Mesenteric fat pad (tissue), 1 donor: ENCODE measurements at regions not wholly inside any gene's neighbourhood (a gene's known extent, or its start where the extent isn't known, plus 50 kb on each side); places are given as distances from the start of the nearest gene placed in this dataset.
"Not testable (repeated sequence)": the region's sequence is repeated elsewhere in the genome, so short reads cannot be mapped to it uniquely, and the experiment has no call there.

Experiments
- DNase-seq: peaks from one replicate; pipeline ENCODE4 v3.0.0-alpha.2; 2020; ENCODE audit warnings: low spot score
- donor health status: DM: yes; HTN: yes; CAD: no.

DNA sequence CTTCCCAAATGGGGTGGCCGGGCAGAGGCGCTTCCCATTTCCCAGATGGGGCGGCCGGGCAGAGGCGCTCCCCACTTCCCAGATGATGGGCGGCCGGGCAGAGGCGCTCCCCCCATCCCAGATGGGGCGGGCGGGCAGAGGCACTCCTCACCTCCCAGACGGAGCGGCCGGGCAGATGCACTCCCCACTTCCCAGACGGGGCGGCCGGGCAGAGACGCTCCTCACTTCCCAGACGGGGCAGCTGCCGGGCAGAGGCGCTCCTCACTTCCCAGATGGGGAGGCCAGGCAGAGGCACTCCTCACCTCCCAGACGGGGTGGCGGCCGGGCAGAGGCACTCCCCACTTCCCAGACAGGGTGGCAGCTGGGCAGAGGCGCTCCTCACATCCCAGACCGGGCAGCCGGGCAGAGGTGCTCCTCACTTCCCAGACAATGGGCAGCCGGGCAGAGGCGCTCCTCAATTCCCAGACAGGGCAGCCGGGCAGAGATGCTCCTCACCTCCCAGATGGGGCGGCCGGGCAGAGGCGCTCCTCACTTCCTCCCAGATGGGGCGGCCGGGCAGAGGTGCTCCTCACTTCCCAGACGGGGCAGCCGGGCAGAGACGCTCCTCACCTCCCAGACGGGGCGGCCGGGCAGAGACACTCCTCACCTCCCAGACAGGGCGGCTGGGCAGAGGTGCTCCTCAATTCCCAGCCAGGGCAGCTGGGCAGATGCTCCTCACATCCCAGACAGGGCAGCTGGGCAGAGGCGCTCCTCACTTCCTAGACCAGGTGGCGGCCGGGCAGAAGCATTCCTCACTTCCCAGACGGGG lies 345.0 kb downstream of the TUBA3C start:
- DNase-seq: not testable (repeated sequence)

DNA sequence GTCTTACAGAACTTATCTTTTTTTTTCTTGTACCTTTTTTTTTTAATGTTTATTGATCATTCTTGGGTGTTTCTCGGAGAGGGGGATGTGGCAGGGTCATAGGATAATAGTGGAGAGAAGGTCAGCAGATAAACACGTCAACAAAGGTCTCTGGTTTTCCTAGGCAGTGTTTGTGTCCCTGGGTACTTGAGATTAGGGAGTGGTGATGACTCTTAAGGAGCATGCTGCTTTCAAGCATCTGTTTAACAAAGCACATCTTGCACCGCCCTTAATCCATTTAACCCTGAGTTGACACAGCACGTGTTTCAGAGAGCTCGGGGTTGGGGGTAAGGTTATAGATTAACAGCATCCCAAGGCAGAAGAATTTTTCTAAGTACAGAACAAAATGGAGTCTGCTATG lies 345.9 kb downstream of the TUBA3C start:
- not testable (repeated sequence) for DNase-seq

DNA sequence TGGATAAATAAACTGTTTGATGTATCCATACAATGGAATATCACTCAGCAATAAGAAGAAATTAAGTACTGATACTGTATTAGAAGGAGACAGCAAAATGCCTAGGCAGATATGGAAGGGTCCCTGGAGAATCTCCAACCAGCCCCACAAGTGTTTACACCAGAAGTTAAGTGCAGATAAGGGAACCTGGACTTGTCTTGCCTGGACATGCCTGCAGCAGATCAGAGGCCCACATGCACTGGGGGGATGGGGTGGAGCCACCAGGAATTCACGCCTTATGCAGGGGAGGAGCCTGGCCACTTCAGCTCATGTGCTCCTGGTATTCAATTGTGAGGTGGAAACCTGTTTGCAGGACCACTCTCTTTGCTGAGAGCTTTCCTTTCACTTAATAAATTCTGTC lies 356.9 kb downstream of the TUBA3C start:
- not testable (repeated sequence) for DNase-seq

DNA sequence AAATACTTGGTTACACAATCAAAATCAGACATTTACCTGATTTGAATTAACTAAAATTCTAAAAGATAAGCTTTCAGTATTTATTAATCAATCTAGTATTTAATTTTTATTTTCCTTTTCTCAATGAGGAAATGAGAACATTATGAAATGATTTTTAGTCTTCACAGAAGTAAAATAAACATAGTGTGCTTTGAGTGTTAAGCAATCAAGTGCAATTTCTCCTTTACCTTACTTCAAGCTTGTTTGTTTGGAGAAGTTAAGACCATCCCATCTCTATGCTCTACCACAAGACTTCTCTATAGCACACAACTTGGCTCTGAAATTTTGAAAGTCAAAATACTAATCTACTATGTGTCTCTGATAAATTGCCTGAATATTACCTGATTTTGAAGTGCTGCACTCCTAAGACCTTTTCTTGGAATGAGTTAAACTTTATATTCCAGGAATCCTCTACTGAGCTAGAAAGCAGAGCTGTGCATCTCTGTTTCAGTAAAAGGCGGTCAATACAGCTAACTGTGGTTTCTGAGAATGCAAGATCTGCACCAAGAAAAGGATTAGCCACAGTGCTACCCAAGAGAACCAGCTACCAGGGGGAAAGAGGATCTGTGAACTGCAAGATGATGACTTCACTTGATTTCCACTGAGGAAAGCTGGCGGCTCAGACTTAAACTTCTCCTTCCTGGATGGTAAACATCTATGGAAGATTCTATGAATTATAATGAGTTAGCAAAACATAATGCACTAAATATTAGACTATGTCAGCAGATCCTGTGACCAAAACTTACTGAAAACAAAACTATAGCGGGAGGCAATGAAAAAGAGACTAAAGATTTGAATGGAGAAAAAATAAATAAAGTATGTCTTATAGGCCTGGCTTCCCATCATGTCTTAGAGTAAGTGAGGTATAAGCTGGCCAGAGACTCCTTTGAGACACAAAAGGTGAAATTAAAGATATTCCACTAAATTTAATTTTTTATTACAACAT lies 358.7 kb downstream of the TUBA3C start:
- DNase-seq: not testable (repeated sequence)

DNA sequence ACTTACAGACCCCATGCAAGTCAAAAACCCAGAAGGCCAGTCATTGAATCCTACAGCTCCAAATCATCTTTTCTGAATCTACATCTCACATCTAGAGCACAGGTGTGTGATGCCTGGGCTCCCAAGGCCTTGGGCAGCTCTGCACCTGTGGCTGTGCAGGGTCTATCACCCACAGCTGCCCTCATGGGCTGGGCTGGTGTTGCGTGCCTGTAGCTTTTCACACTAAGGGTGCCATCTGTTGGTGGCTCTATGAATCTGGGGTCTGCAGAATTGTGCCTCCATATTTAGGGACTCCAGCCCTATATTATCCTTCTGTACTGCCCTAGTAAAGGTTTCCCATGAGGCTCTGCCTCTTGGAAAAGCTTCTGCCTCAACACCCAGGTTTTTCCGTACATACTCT lies 407.6 kb downstream of the TUBA3C start:
- DNase-seq: not testable (repeated sequence)

DNA sequence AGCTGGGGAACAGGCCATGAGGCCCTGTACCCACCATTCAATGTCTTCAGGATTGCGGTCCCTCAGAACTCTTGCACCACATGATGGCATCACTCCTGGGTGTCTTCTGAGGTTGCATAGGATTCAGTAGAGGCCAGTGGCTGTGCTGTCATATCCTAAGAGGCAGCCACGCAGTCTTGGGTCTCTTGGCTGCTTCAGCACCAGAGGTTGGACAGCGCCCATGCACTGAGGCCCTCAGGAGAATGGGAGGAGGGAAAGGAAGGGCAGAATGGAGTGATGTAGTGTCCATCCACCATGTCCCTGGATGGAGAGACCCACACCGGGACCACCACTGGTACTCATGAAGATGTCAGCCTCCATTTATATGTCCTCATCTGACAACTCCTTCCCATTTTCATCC lies 439.9 kb downstream of the TUBA3C start:
- DNase-seq: not testable (repeated sequence)

DNA sequence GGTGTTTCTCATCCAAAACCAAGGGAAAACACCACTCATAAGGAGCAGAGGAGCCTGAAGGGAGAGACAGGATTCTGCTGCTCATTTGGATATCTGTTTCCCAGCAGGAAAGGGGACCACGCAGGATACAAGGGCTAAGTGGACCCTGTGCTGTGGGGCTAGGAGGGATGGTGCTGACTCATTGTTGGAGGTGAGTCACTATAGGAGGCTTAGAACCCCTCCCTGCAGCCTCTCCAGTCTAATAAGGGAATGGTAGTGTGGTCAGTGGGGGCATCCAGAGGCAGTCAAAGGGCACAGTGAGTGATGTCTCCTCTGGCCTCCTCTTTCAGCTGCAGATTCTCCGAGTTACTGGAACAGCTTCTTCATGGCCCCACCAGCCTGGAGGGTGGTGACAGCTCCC lies 442.3 kb downstream of the TUBA3C start:
- no peak for DNase-seq

DNA sequence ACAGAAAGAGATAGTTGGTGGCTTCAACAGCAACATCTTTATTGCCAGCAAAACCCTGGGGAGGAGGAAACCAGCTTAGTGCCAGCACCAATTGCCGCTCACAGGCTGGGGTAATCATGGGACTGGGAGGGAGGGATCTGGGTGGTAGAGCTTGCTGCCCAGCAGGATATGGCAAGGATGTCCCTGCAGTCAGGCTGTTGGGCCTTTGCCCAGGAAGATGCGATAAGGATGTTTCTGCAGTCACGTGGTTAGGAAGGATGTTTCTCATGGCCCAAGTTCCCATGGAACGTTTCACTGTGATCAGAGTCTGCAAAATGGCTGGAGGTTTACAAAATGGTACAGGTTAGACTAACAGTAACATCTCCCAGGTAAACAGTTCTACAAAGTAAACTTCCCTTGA lies 443.5 kb downstream of the TUBA3C start:
- not testable (repeated sequence) for DNase-seq

DNA sequence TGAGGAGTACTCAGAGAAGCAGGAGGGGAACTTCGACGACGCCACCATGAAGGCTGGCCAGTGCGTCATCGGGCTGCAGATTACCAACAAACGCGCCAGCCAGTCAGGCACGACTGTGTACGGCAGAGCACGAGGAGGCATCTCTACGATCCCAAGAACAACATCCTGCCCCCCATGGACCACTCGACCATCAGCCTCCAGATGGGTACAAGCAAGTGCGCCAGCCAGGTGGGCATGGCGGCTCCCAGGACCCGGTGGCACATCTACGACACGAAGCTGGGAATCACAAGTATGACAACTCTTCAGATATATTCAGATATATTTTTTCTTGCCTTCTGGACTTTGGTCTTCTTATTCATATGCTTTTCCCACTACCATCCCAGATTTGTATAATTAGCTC lies 454.5 kb downstream of the TUBA3C start:
- not testable (repeated sequence) for DNase-seq

DNA sequence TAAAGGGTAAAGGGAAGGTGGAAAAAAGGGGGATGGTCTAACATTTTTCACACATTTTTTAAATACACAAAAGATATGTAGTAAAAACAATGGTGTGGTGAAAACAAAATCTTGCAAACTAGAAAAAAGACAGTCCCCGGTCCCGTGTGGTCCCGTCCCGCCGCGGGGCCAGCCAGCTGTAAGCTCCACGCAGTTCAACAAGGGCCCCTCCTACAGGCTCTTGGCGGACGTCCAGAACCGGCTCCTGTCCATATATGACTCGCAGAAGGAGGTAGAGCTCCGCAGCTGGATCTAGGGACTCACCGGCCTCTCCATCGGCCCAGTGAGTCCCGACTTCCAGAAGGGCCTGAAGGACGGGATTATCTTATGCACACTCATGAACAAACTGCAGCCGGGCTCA lies 455.1 kb downstream of the TUBA3C start:
- not testable (repeated sequence) for DNase-seq

DNA sequence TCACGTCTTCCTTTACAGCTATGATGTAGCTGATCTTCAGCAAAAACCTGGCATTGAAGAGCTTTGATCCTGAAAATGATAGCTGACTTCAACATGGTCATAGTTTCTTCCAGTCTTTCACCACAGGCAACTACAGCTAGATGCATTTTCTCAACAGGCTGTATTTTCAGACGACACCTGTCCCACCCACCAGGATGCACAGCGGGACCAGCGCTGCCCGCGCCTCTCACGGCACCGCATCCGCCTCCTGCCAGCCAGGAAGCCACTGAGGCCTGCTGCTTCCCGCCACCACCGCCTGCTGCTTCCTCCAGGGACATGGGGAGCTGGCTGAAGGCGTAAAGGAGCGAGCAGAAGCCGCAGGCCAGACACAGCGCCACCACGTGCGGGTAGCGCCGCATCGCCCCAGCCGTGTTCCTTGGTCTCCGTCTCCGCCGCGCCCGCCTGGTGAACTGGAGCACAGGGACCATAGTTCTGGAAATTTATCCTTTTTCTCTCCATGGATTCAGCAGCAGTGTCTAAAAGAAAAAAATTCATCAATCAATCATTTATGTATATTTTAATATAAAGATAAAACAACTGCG lies 456.3 kb downstream of the TUBA3C start:
- DNase-seq: not testable (repeated sequence)

DNA sequence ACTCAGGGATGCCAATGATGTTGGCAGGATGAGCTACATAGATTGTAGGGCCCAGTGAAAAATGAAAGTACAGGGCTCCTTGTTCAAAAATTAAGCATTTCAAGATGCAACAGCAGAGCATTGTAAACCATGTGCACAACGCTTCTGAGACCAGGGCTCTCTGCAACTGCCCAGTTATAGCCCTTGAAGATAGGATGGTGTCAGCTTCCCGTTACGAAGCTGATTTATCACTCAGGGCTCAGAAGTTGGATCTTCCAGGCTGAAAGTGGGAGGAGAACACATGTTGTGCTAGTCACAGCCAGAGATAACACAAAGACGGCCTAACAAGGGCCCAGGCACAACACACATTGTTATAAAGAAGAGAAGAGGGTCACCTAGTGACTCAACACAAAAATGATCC lies 466.7 kb downstream of the TUBA3C start:
- DNase-seq: no peak

DNA sequence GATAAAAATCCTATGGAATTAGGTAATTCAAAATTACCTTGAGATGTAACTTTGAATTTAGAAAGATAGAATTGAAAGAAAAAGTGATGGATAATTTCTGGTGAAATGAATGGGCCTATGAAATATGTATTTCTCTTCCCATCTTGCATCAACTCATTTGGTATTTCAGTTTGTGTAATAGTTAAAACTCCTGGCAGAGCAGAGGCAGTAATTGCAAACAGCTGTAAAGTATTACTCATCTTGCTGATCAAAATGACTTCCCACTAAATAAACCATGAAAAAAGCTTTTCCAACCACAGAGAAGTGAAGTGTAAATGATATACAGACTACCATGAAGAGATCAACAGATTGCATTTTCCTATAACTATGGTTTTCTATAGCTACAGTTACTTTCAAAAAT lies 471.0 kb downstream of the TUBA3C start:
- DNase-seq: not testable (repeated sequence)

DNA sequence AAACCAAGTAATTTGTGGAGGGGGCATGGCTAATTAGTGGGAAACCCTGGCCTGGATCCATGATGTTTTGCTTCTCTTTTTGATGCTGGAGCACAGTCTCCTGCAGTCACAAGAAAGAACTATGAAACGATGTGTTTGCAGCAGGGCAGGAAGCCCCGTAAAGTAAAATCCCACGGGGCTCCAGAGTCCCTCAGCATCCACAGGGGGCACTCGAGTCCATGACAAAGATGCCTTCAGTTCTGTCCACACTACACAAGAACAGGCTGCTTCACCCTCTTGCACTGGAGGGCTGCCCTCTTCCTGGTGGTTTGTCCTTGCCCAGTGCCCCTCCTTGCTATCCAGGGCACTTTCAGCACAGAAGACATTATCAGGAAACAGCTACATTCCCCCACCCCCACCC lies 475.1 kb downstream of the TUBA3C start:
- not testable (repeated sequence) for DNase-seq

DNA sequence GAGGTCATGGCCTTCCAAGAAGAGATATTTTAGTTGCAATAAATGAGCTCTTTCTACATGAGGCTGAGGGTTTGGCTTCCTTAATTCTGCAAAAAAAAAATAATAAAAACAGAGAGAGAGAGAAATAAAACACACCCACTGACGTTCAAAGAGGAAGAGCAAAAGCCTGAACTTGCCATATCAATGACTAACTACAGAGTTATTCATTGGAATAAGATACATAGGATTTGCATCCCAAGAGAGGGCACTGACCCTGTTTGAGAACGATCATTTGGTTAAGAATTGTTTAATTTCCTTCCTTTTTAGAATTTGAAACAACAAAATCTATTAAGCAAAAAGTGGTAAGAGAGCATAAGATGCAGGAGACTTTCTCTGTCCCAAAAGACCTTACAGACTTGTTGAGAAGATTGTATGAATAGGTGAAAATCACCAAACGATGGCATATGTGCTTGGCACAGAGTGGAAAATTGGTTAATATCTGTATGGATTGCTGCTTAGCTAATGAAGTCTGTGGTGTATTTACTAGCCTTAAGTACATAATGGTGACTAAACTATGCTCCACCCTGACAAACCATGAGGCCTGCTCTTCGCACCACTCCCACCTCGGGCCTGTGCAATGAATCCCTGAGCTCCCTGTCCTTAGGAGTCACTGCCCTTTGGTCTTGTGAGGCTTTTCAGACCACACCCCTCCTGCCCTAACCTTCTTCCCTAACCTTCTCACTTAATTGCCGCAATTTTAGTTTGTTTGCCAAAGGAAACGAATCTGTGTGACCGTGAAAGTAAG lies 479.0 kb downstream of the TUBA3C start:
- not testable (repeated sequence) for DNase-seq

DNA sequence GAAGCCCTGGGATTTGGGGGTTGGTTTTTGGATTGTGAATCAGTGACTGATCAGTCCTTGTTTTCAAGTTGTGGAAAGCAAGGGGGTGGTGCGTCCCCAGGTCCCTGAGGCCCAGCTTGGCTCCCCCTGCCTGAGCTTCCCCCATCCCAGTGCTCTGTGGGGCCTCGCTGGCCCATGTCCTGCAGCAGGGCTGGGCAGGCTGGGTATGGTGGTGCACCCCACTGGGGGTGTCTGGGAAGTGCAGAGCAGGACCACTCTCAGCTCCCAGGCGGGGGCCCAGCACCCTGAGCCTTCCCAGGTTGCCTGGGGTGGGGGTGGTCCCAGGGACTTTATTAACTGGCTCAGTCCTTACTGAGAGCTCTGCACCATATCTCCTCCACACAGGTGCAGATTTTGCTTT lies 483.3 kb downstream of the TUBA3C start:
- not testable (repeated sequence) for DNase-seq

DNA sequence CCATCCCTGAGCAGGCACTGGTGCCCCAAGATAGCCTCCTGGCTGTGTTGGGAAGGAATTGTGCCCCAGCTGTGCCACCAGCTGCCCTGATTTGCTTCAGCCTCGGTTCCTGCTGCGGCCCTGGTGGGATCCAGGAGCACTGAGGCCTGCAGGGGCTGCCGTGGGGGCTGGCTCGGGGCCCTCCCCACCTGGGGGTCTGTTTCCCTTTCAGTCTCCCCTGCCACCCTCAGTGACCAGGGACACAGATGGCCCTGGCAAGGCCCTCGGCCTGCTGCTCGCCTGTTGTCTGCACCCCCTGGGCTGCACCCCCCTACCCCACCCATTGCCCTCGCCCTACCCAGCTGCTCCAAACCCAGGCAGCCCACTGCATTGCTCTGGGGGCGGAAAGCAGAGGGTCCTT lies 483.8 kb downstream of the TUBA3C start:
- not testable (repeated sequence) for DNase-seq

DNA sequence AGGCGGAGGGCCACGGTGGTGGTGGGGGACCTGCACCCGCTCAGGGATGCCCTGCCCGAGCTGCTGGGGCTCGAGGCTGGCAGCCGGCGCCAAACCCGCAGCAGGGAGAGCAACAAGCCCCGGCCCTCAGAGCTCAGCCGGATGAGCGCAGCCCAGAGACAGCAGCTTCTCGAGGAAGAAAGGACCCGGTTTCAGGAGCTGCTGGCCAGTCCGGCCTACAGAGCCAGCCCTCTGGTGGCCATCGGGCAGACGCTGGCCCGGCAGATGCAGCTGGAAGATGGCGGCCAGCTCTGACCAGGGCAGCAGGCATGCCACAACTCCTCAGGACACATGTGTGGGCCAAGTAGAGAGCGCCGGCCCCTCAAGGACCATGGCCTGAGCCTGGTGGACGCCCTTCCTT lies 484.4 kb downstream of the TUBA3C start:
- not testable (repeated sequence) for DNase-seq

DNA sequence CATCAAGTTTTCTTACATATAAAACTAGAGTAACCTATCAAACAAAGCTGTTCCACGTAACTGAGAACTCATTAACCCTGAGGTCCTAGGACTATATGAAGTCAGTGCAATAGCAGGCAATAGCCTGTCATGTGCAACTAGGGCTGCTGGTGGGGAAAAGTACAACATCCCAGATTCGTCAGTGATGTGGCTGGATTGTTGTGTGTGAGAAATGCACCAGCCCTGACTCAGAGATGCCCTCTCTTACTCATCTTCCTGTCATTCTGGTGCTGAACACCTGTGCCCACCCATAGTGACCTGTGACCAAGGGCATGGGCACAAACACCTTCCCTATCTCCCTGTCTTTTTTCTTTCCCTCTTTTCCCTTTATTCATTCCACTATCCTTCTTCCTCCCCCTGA lies 504.2 kb downstream of the TUBA3C start:
- not testable (repeated sequence) for DNase-seq

DNA sequence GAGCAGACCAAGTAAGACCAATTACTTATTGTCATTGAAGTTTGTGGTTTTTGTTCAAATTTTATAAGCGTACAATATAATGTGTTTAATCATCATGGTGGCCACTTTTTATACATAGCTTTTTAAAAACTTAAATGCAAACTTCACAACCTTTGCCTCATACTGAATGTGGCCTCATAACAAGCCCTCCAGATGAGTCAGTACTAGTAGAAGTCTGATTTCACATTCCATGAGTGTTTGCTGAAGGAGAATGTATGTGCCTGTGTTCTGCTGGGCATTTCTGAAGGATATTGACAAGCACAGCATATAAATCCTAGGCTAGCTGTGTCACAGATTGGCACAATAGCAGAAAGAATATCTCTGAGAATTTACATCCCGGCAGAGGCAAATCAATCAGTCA lies 506.4 kb downstream of the TUBA3C start:
- not testable (repeated sequence) for DNase-seq

DNA sequence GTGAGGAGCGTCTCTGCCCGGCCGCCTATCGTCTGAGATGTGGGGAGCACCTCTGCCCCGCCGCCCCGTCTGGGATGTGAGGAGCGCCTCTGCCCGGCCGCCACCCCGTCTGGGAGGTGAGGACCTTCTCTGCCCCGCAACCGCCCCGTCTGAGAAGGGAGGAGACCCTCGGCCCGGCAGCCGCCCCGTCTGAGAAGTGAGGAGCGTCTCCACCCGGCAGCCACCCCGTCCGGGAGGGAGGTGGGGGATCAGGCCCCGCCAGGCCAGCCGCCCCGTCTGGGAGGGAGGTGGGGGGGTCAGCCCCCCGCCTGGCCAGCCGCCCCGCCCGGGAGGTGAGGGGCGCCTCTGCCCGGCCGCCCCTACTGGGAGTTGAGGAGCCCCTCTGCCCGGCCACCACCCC lies 507.8 kb downstream of the TUBA3C start:
- DNase-seq: not testable (repeated sequence)
